ENCODE measurements at regions not wholly inside any gene's neighbourhood (a gene's known extent, or its start where the extent isn't known, plus 50 kb on each side); places are given as distances from the start of the nearest gene placed in this dataset.
A peak's percentile ranks its signal among the peaks of the same experiment; 100 is the strongest.

DNA sequence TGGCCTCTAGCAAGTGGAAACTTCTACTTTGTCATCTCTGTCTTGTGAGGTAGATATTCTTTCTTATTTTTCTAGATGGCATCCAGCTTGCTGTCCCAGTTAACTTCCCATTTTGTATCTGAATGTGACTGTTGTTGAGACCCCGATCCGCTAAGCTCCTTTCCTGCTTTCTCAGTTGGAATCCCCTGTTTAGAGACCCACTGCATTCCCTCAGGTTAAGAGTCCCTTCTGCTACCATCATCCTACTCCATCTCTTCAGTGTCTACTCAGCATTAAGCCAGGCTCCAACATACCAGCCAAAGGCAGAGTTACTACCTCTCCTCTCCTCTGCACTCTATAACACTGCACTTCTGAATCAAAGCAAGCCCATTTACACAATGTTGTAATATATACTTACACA is 1300.4 kb upstream of the CHAC2 start:
- no peak for TF ChIP-seq EZH2phosphoT487 (conservative IDR thresholded peaks at IDR 0.05; ENCODE audit: low read length)
- TF ChIP-seq, protein P1, sequence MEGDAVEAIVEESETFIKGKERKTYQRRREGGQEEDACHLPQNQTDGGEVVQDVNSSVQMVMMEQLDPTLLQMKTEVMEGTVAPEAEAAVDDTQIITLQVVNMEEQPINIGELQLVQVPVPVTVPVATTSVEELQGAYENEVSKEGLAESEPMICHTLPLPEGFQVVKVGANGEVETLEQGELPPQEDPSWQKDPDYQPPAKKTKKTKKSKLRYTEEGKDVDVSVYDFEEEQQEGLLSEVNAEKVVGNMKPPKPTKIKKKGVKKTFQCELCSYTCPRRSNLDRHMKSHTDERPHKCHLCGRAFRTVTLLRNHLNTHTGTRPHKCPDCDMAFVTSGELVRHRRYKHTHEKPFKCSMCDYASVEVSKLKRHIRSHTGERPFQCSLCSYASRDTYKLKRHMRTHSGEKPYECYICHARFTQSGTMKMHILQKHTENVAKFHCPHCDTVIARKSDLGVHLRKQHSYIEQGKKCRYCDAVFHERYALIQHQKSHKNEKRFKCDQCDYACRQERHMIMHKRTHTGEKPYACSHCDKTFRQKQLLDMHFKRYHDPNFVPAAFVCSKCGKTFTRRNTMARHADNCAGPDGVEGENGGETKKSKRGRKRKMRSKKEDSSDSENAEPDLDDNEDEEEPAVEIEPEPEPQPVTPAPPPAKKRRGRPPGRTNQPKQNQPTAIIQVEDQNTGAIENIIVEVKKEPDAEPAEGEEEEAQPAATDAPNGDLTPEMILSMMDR (IDR thresholded peaks at IDR 0.05; ENCODE audit: insufficient read depth, low read length, poor library complexity, severe bottlenecking), result no peak
- H3K27me3 ChIP-seq (ENCODE audit: low read length), result no peaks in the 10 kb centered on the region
- H3K4me3 ChIP-seq (ENCODE audit: insufficient read depth, low read length, poor library complexity, severe bottlenecking), result no peak overlapping the region
- H3K9ac ChIP-seq (ENCODE audit: low read length), result no peak overlapping the region
- no peaks in the 10 kb centered on the region for H3K79me2 ChIP-seq (ENCODE audit: insufficient read depth, low read length)
- H3K36me3 ChIP-seq (ENCODE audit: low read length), result no peaks in the 10 kb centered on the region
- H3K9me3 ChIP-seq (ENCODE audit: insufficient read depth, low read length), result no peaks in the 10 kb centered on the region
- H4K20me1 ChIP-seq (ENCODE audit: low read depth, low read length), result no peaks in the 10 kb centered on the region
- peak overlapping the region; percentile 37 for H2AFZ ChIP-seq (ENCODE audit: low read depth, low read length, severe bottlenecking)
- no peaks in the 10 kb centered on the region for H3K9me2 ChIP-seq (replicated peaks; ENCODE audit: insufficient read depth, low read length)
- H3K27ac ChIP-seq (ENCODE audit: low read depth, low read length), result no peak overlapping the region
- no peak overlapping the region for H3K4me2 ChIP-seq (ENCODE audit: low read depth, low read length, poor library complexity, severe bottlenecking)
- no peaks in the 10 kb centered on the region for H3F3A ChIP-seq (ENCODE audit: insufficient read depth)

DNA sequence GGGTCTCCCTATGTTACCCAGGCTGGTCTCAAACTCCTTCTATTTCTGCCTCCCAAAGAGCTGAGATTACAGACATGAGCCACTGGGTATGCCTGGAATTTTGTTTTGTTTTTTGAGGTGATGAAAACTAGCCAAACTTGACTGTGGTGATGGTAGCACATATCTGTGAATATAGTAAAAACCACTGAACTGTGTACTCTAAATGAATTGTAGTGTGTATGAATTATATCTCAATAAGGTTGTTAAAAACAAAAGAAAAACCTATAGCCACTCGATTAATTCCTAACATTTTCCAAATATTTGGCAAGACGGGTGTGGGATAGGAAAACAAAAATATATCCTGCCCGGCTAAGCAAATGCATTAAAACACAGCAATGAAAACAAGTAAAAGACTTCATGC is 1302.3 kb upstream of the CHAC2 start:
- H3F3A ChIP-seq (ENCODE audit: insufficient read depth), result no peaks in the 10 kb centered on the region
- no peak overlapping the region for H3K9ac ChIP-seq (ENCODE audit: low read length)
- no peak overlapping the region for H3K4me2 ChIP-seq (ENCODE audit: low read depth, low read length, poor library complexity, severe bottlenecking)
- no peaks in the 10 kb centered on the region for H3K9me2 ChIP-seq (replicated peaks; ENCODE audit: insufficient read depth, low read length)
- no peak overlapping the region for H3K27ac ChIP-seq (ENCODE audit: low read depth, low read length)
- no peaks in the 10 kb centered on the region for H3K36me3 ChIP-seq (ENCODE audit: low read length)
- H3K27me3 ChIP-seq (ENCODE audit: low read length), result no peaks in the 10 kb centered on the region
- no peaks in the 10 kb centered on the region for H3K9me3 ChIP-seq (ENCODE audit: insufficient read depth, low read length)
- H2AFZ ChIP-seq (ENCODE audit: low read depth, low read length, severe bottlenecking), result no peak overlapping the region
- H4K20me1 ChIP-seq (ENCODE audit: low read depth, low read length), result no peaks in the 10 kb centered on the region
- H3K4me3 ChIP-seq (ENCODE audit: insufficient read depth, low read length, poor library complexity, severe bottlenecking), result no peak overlapping the region
- TF ChIP-seq, protein P1 (IDR thresholded peaks at IDR 0.05; ENCODE audit: insufficient read depth, low read length, poor library complexity, severe bottlenecking), result no peak
- TF ChIP-seq EZH2phosphoT487 (conservative IDR thresholded peaks at IDR 0.05; ENCODE audit: low read length), result no peak
- H3K79me2 ChIP-seq (ENCODE audit: insufficient read depth, low read length), result no peaks in the 10 kb centered on the region

DNA sequence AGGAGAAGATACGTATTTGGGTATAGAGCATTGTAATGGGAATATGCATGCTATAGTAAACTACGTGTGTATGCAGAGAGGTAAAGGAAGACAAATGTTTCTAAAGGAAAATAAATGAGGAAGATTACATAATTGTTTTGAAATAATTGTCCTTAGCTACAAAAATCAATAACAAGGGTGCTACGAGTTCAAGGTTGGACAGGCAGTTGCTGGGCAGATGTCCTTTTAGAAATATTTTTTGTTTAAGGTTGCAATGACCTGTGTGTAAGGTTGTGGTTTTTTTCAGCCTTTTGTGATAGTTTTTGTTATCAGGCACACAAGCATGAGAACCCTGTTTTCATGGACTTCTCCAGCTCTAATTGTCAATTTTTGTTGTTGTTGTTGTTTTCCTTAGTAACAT is 1304.1 kb upstream of the CHAC2 start:
- TF ChIP-seq EZH2phosphoT487 (conservative IDR thresholded peaks at IDR 0.05; ENCODE audit: low read length), result no peak
- TF ChIP-seq, protein P1 (IDR thresholded peaks at IDR 0.05; ENCODE audit: insufficient read depth, low read length, poor library complexity, severe bottlenecking), result no peak
- Histone ChIP-seq H3K9me3 (ENCODE audit: insufficient read depth, low read length) (no peaks in the 10 kb centered on the region), H3K4me2 (ENCODE audit: low read depth, low read length, poor library complexity, severe bottlenecking) (no peak overlapping the region), H3K79me2 (ENCODE audit: insufficient read depth, low read length) (no peaks in the 10 kb centered on the region), H3K27me3 (ENCODE audit: low read length) (no peaks in the 10 kb centered on the region), H3K27ac (ENCODE audit: low read depth, low read length) (no peak overlapping the region), H3K9me2 (replicated peaks; ENCODE audit: insufficient read depth, low read length) (no peaks in the 10 kb centered on the region), H3K4me3 (ENCODE audit: insufficient read depth, low read length, poor library complexity, severe bottlenecking) (no peak overlapping the region), H3K9ac (ENCODE audit: low read length) (no peak overlapping the region), H3F3A (ENCODE audit: insufficient read depth) (no peaks in the 10 kb centered on the region), H4K20me1 (ENCODE audit: low read depth, low read length) (no peaks in the 10 kb centered on the region), H2AFZ (ENCODE audit: low read depth, low read length, severe bottlenecking) (no peak overlapping the region), H3K36me3 (ENCODE audit: low read length) (no peaks in the 10 kb centered on the region)

All from SU-DHL-6 (cell line).